Testis (tissue), 2 donors: ENCODE measurements at regions not wholly inside any gene's neighbourhood (a gene's known extent, or its start where the extent isn't known, plus 50 kb on each side); places are given as distances from the start of the nearest gene placed in this dataset.

Source experiments
- DNase-seq: peaks from one replicate; pipeline ENCODE4 v3.0.0-alpha.2; 2019
- H3K27ac ChIP-seq, 2 donors: fragments of 200-600 bp; sonication (generic); one replicate each; pipeline ENCODE4 v1.5.1; 2019
- H3K27me3 ChIP-seq: fragments of 200-600 bp; sonication (generic); one replicate; pipeline ENCODE4 v1.5.1; 2019
- H3K36me3 ChIP-seq: fragments of 200-600 bp; sonication (generic); one replicate; pipeline ENCODE4 v1.5.1; 2017; ENCODE audit warnings: low read depth; ENCODE audit errors: missing control alignments
- H3K4me1 ChIP-seq: fragments of 200-600 bp; sonication (generic); one replicate; pipeline ENCODE4 v1.5.1; 2019
- H3K4me3 ChIP-seq, 2 donors: fragments of 200-600 bp; sonication (generic); one replicate each; pipeline ENCODE4 v1.5.1; 2017 to 2019
- H3K9me3 ChIP-seq: fragments of 200-600 bp; sonication (generic); one replicate; pipeline ENCODE4 v1.5.1; 2017
- CTCF ChIP-seq, 3 experiments: fragments of 450-650 bp in 2 of 3; fragments of 200-600 bp in 1 of 3; sonication (generic) in 1 of 3; IDR thresholded peaks; one replicate each; pipeline ENCODE4 v1.5.1; 2016 to 2019; ENCODE audit warnings: antibody characterized with exemption in 3 of 3, mild to moderate bottlenecking in 2 of 3, moderate library complexity in 1 of 3
- POLR2A ChIP-seq: fragments of 450-650 bp; IDR thresholded peaks from one replicate; pipeline ENCODE4 v1.6.1; 2017; ENCODE audit warnings: antibody characterized with exemption, mild to moderate bottlenecking, moderate library complexity
- WGBS, 2 donors: methylation state at CpG; one replicate each; pipeline ENCODE4 v1.1.5; 2018; 5-methylcytosine and 5-hydroxymethylcytosine counted together
- intact Hi-C: fragments of 100-400 bp; cut with DNase I; formaldehyde crosslinking; loops from one replicate; pipeline ENCODE4 v1.15.1; 2023; ENCODE audit warnings: low total_unique reads

DNA sequence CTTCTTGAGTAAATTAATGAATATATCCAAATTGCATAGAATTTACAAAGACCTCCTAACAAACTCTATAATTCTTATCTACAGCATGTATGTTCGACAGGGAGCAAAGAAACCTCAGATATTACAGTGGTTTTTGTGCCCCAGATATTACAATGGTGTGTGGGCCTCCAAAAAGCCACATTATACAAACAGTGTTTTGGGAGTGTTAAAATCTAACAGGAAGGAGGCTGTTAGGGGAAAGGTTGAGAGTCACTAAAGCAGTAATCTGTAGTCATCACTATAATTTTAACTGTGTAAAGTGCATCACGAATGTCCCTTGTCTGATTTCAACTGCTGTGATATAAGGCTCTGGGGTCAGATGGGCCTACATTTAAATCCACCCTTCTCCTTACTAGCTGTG lies 400.2 kb upstream of the C16orf82 start:
- WGBS, 2 donors = 78 to 84% methylated on average over 2 of the region's 2 CpGs
- H3K4me1 ChIP-seq = no peaks in the 10 kb centered on the region
- no peak for DNase-seq
- no peak for TF ChIP-seq POLR2A
- no peak for TF ChIP-seq CTCF (IDR thresholded peaks at IDR 0.05)
- no peak overlapping the region for H3K27ac ChIP-seq
- H3K9me3 ChIP-seq = no peaks in the 10 kb centered on the region
- no peak overlapping the region for H3K4me3 ChIP-seq
- H3K36me3 ChIP-seq = no peaks in the 10 kb centered on the region
- intact Hi-C loops = no loop called here
- no peaks in the 10 kb centered on the region for H3K27me3 ChIP-seq

DNA sequence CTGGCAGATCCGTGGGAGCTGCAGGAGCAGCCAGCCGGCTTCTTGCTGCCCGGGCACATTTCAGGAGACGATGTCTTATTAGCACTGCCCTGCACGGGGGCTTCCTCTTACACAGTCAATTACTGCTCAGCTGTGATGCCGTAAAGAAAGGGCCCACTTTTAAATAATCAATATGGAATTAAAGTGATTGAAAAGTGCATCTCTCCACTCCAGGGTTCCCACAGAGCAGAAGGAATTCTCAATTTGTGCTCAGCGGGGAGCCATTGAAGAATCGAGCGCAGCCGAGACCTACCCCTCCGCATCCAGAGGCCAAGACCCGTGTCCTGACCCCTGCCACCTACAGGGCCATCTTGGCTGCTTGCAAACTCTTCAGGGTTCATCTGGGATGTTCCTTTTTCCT lies 399.4 kb upstream of the C16orf82 start:
- Histone ChIP-seq H3K9me3 (no peaks in the 10 kb centered on the region), H3K4me1 (no peaks in the 10 kb centered on the region), H3K27ac (no peak overlapping the region), H3K27me3 (no peaks in the 10 kb centered on the region), H3K36me3 (no peaks in the 10 kb centered on the region), H3K4me3 (no peak overlapping the region)
- intact Hi-C loops = no loop called here
- no peak for TF ChIP-seq POLR2A
- no peak for TF ChIP-seq CTCF (IDR thresholded peaks at IDR 0.05)
- DNase-seq = no peak
- WGBS, 2 donors = 38 to 49% methylated on average over 12 of the region's 12 CpGs

DNA sequence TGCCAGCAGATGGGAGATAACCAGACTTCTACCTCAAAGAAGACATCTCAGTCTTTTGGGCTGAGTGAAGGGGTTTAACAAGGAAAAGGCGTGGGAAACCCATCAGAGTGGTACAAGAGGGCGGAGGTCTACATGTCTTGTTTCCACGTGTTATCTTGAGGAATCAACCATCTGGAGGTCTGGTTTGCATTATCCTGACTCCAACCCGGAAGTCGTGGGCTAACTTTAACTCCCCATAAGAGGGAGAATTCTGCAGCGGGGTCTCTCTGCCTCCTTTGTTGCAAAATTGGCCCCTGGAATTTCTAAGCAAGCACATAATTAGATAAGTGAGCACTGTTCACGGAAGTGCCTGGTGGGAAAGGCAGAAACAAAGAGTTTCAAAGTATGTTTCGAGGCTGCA lies 398.7 kb upstream of the C16orf82 start:
- H3K27me3 ChIP-seq = no peaks in the 10 kb centered on the region
- TF ChIP-seq POLR2A (no peak), CTCF (IDR thresholded peaks at IDR 0.05) (no peak)
- H3K4me3 ChIP-seq = no peak overlapping the region
- H3K9me3 ChIP-seq = no peaks in the 10 kb centered on the region
- no peaks in the 10 kb centered on the region for H3K36me3 ChIP-seq
- no peak for DNase-seq
- intact Hi-C loops = no loop called here
- no peaks in the 10 kb centered on the region for H3K4me1 ChIP-seq
- 36 to 50% methylated on average over 8 of the region's 8 CpGs for WGBS, 2 donors
- H3K27ac ChIP-seq = no peak overlapping the region

GRCh38 chr16:26672206-26672605 lies 394.5 kb upstream of the C16orf82 start:
- Histone ChIP-seq H3K36me3 (no peaks in the 10 kb centered on the region), H3K9me3 (no peaks in the 10 kb centered on the region), H3K4me3 (no peak overlapping the region), H3K27ac (no peak overlapping the region), H3K27me3 (no peaks in the 10 kb centered on the region), H3K4me1 (no peaks in the 10 kb centered on the region)
- WGBS, 2 donors = 65 to 85% methylated on average over 6 of the region's 6 CpGs
- no peak for DNase-seq
- intact Hi-C loops = no loop called here
- TF ChIP-seq POLR2A (no peak), CTCF (IDR thresholded peaks at IDR 0.05) (no peak)

DNA sequence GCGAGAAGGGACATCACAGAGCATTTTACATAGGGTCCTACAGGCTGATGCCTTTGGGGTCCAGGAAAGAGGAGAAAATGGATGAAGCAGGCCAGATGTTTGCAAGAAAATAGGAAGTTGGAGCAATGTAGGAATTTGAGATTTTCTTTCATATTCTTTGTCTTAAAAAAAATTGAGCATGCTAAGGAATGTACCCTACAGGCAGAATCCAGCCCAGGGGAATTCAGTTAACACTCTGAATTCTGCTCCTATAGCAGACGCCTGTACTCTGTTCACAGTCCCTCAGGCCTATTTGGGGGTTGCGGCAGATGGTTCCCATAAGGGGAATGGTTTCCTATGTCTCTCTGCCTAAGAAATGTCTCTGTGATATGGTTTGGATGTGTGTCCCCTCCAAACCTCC lies 393.7 kb upstream of the C16orf82 start:
- Histone ChIP-seq H3K27ac (no peak overlapping the region), H3K36me3 (no peaks in the 10 kb centered on the region), H3K9me3 (no peaks in the 10 kb centered on the region), H3K27me3 (no peaks in the 10 kb centered on the region), H3K4me3 (no peak overlapping the region), H3K4me1 (no peaks in the 10 kb centered on the region)
- 88 to 93% methylated on average over 3 of the region's 3 CpGs for WGBS, 2 donors
- intact Hi-C loops = no loop called here
- TF ChIP-seq POLR2A (no peak), CTCF (IDR thresholded peaks at IDR 0.05) (no peak)
- DNase-seq = no peak
